Mesendoderm (in vitro differentiated cells): ENCODE measurements at regions not wholly inside any gene's neighbourhood (a gene's known extent, or its start where the extent isn't known, plus 50 kb on each side); places are given as distances from the start of the nearest gene placed in this dataset.

Experiments used
- DNase-seq: peaks from one replicate; pipeline ENCODE4 v3.0.0; 2013
- H2AK5ac ChIP-seq: 2 replicates; pipeline ENCODE4 v1.6.1; 2013; ENCODE audit warnings: low read length, inconsistent platforms
- H2BK120ac ChIP-seq: 2 replicates; pipeline ENCODE4 v1.6.1; 2013; ENCODE audit warnings: low read depth, mild to moderate bottlenecking, low read length, moderate library complexity, mixed read lengths
- H2BK15ac ChIP-seq: replicated peaks from 2 replicates; pipeline ENCODE4 v1.6.1; 2013; ENCODE audit warnings: low read depth, mild to moderate bottlenecking, moderate library complexity
- H2BK5ac ChIP-seq: 2 replicates; pipeline ENCODE4 v1.6.1; 2013; ENCODE audit warnings: low read length, inconsistent platforms
- H3K18ac ChIP-seq: 2 replicates; pipeline ENCODE4 v1.6.1; 2013; ENCODE audit warnings: mild to moderate bottlenecking, low read length, mixed read lengths
- H3K23ac ChIP-seq: one replicate; pipeline ENCODE4 v1.6.1; 2013; ENCODE audit warnings: low read length
- H3K27ac ChIP-seq: 2 replicates; pipeline ENCODE4 v1.5.1; 2013; ENCODE audit warnings: low read depth, mild to moderate bottlenecking, inconsistent platforms, low read length, moderate library complexity
- H3K27me3 ChIP-seq: 2 replicates; pipeline ENCODE4 v1.6.1; 2013; ENCODE audit warnings: low read length, control low read depth, mild to moderate bottlenecking, inconsistent platforms; ENCODE audit not compliant: insufficient read depth, poor library complexity
- H3K36me3 ChIP-seq: 2 replicates; pipeline ENCODE4 v1.6.1; 2013; ENCODE audit warnings: low read length, inconsistent platforms; ENCODE audit not compliant: control insufficient read depth, insufficient read depth
- H3K4ac ChIP-seq: one replicate; pipeline ENCODE4 v1.6.1; 2013; ENCODE audit warnings: low read depth, mild to moderate bottlenecking, low read length, moderate library complexity
- H3K4me1 ChIP-seq: 2 replicates; pipeline ENCODE4 v1.6.1; 2013; ENCODE audit warnings: low read depth, low read length, inconsistent platforms; ENCODE audit not compliant: control insufficient read depth
- H3K4me2 ChIP-seq: 2 replicates; pipeline ENCODE4 v1.6.1; 2013; ENCODE audit warnings: low read length
- H3K4me3 ChIP-seq: 2 replicates; pipeline ENCODE4 v1.5.1; 2013; ENCODE audit warnings: mild to moderate bottlenecking, low read length
- H3K56ac ChIP-seq: one replicate; pipeline ENCODE4 v1.6.1; 2013; ENCODE audit warnings: low read length
- H3K79me1 ChIP-seq: 2 replicates; pipeline ENCODE4 v1.6.1; 2013; ENCODE audit warnings: low read length, inconsistent platforms
- H3K79me2 ChIP-seq: 2 replicates; pipeline ENCODE4 v1.6.1; 2013; ENCODE audit warnings: mild to moderate bottlenecking, low read length; ENCODE audit not compliant: control insufficient read depth, insufficient read depth
- H3K9ac ChIP-seq: 2 replicates; pipeline ENCODE4 v1.6.1; 2013; ENCODE audit warnings: low read length, inconsistent platforms
- H4K5ac ChIP-seq: one replicate; pipeline ENCODE4 v1.6.1; 2013; ENCODE audit warnings: low read length
- H4K8ac ChIP-seq: one replicate; pipeline ENCODE4 v1.6.1; 2013; ENCODE audit warnings: low read depth, mild to moderate bottlenecking, control low read depth, low read length, moderate library complexity
- WGBS: extraction: QIAGEN DNeasy Blood & Tissue Kit; methylation state at CpG from one replicate; pipeline ENCODE4 v1.1.7; 2013; ENCODE audit warnings: low lambda C conversion rate, missing lambda C conversion rate; ENCODE audit not compliant: insufficient coverage; ENCODE audit errors: extremely low coverage; 5-methylcytosine and 5-hydroxymethylcytosine counted together

GRCh38 chr12:78483767-78484315, 380.7 kb upstream of the SYT1 start:
- H2BK5ac ChIP-seq, result no peak overlapping the region
- DNase-seq, result no peak
- H3K79me2 ChIP-seq, result no peaks in the 10 kb centered on the region

GRCh38 chr12:78489990-78490389, 374.6 kb upstream of the SYT1 start:
- no peak overlapping the region for H3K27ac ChIP-seq
- H2AK5ac ChIP-seq, result no peak overlapping the region

More at GRCh38 chr12:78483767-78484315, 380.7 kb upstream of the SYT1 start:
- no peak overlapping the region for H3K4me2 ChIP-seq
- H3K18ac ChIP-seq, result no peak overlapping the region
- no peak overlapping the region for H2AK5ac ChIP-seq
- no peak overlapping the region for H3K27ac ChIP-seq
- no peak overlapping the region for H3K23ac ChIP-seq
- no peak overlapping the region for H3K9ac ChIP-seq
- no peak overlapping the region for H4K5ac ChIP-seq
- no peaks in the 10 kb centered on the region for H3K4me1 ChIP-seq
- H2BK15ac ChIP-seq, result no peak overlapping the region
- no peaks in the 10 kb centered on the region for H3K79me1 ChIP-seq
- no peak overlapping the region for H3K56ac ChIP-seq
- no peak overlapping the region for H2BK120ac ChIP-seq
- H3K27me3 ChIP-seq, result no peaks in the 10 kb centered on the region
- no peak overlapping the region for H3K4ac ChIP-seq
- no CpG with 5 or more reads among the region's 8 CpGs for WGBS
- no peak overlapping the region for H3K4me3 ChIP-seq
- no peaks in the 10 kb centered on the region for H3K36me3 ChIP-seq
- H4K8ac ChIP-seq, result no peak overlapping the region

GRCh38 chr12:78490861-78491260, 373.7 kb upstream of the SYT1 start:
- H3K56ac ChIP-seq, result no peak overlapping the region
- H2BK15ac ChIP-seq, result no peak overlapping the region
- H3K18ac ChIP-seq, result no peak overlapping the region
- H3K23ac ChIP-seq, result no peak overlapping the region
- no peaks in the 10 kb centered on the region for H3K36me3 ChIP-seq
- DNase-seq, result no peak
- WGBS, result no CpG with 5 or more reads among the region's 1 CpG
- H3K4me3 ChIP-seq, result no peak overlapping the region
- H3K27ac ChIP-seq, result no peak overlapping the region
- H3K79me2 ChIP-seq, result no peaks in the 10 kb centered on the region
- H2BK120ac ChIP-seq, result no peak overlapping the region
- H3K9ac ChIP-seq, result no peak overlapping the region
- H3K4me2 ChIP-seq, result no peak overlapping the region
- H4K5ac ChIP-seq, result no peak overlapping the region
- no peak overlapping the region for H2AK5ac ChIP-seq
- no peak overlapping the region for H4K8ac ChIP-seq
- no peak overlapping the region for H3K4ac ChIP-seq
- no peaks in the 10 kb centered on the region for H3K27me3 ChIP-seq
- no peak overlapping the region for H2BK5ac ChIP-seq
- H3K79me1 ChIP-seq, result no peaks in the 10 kb centered on the region
- H3K4me1 ChIP-seq, result no peaks in the 10 kb centered on the region

More at GRCh38 chr12:78489990-78490389, 374.6 kb upstream of the SYT1 start:
- no peak overlapping the region for H3K56ac ChIP-seq
- H3K27me3 ChIP-seq, result no peaks in the 10 kb centered on the region
- H2BK15ac ChIP-seq, result no peak overlapping the region
- no peak overlapping the region for H2BK5ac ChIP-seq
- WGBS, result no CpG with 5 or more reads among the region's 1 CpG
- no peak overlapping the region for H2BK120ac ChIP-seq
- H4K8ac ChIP-seq, result no peak overlapping the region
- H3K9ac ChIP-seq, result no peak overlapping the region
- H3K4me1 ChIP-seq, result no peaks in the 10 kb centered on the region
- H3K23ac ChIP-seq, result no peak overlapping the region
- H4K5ac ChIP-seq, result no peak overlapping the region
- H3K36me3 ChIP-seq, result no peaks in the 10 kb centered on the region
- no peak overlapping the region for H3K4me2 ChIP-seq
- no peaks in the 10 kb centered on the region for H3K79me2 ChIP-seq
- no peak overlapping the region for H3K18ac ChIP-seq
- no peak overlapping the region for H3K4me3 ChIP-seq
- no peak overlapping the region for H3K4ac ChIP-seq
- no peak for DNase-seq
- no peaks in the 10 kb centered on the region for H3K79me1 ChIP-seq

GRCh38 chr12:78494911-78495310, 369.7 kb upstream of the SYT1 start:
- Histone ChIP-seq H3K27me3 (no peaks in the 10 kb centered on the region), H3K18ac (no peak overlapping the region), H3K56ac (no peak overlapping the region), H3K4me1 (no peaks in the 10 kb centered on the region), H3K9ac (no peak overlapping the region), H3K27ac (no peak overlapping the region), H3K79me1 (no peaks in the 10 kb centered on the region), H2BK15ac (no peak overlapping the region), H3K4me2 (no peak overlapping the region), H4K8ac (no peak overlapping the region), H3K4ac (no peak overlapping the region), H3K79me2 (no peaks in the 10 kb centered on the region), H4K5ac (no peak overlapping the region), H2BK120ac (no peak overlapping the region), H2AK5ac (no peak overlapping the region), H3K23ac (no peak overlapping the region), H3K36me3 (no peaks in the 10 kb centered on the region), H2BK5ac (no peak overlapping the region), H3K4me3 (no peak overlapping the region)
- no peak for DNase-seq
- WGBS, result no CpG with 5 or more reads among the region's 1 CpG

GRCh38 chr12:78501825-78502224, 362.7 kb upstream of the SYT1 start:
- Histone ChIP-seq H3K79me1 (no peaks in the 10 kb centered on the region), H3K79me2 (no peaks in the 10 kb centered on the region), H2AK5ac (no peak overlapping the region), H3K27me3 (no peaks in the 10 kb centered on the region), H2BK5ac (no peak overlapping the region), H2BK120ac (no peak overlapping the region), H3K36me3 (no peaks in the 10 kb centered on the region), H4K8ac (no peak overlapping the region), H3K27ac (no peak overlapping the region), H3K18ac (no peak overlapping the region), H2BK15ac (no peak overlapping the region), H4K5ac (no peak overlapping the region), H3K4me2 (no peak overlapping the region), H3K23ac (no peak overlapping the region), H3K4me3 (no peak overlapping the region), H3K9ac (no peak overlapping the region), H3K56ac (no peak overlapping the region), H3K4me1 (no peaks in the 10 kb centered on the region), H3K4ac (no peak overlapping the region)
- no CpG with 5 or more reads among the region's 2 CpGs for WGBS
- DNase-seq, result no peak

GRCh38 chr12:78519422-78519821, 345.2 kb upstream of the SYT1 start:
- H3K23ac ChIP-seq, result no peak overlapping the region
- H3K36me3 ChIP-seq, result no peaks in the 10 kb centered on the region
- H2BK120ac ChIP-seq, result no peak overlapping the region
- no peak for DNase-seq
- no peak overlapping the region for H2AK5ac ChIP-seq
- H3K9ac ChIP-seq, result no peak overlapping the region
- H4K8ac ChIP-seq, result no peak overlapping the region
- H3K18ac ChIP-seq, result no peak overlapping the region
- H3K4ac ChIP-seq, result no peak overlapping the region
- H3K4me3 ChIP-seq, result no peak overlapping the region
- H3K79me1 ChIP-seq, result no peaks in the 10 kb centered on the region
- no peak overlapping the region for H2BK15ac ChIP-seq
- no peak overlapping the region for H3K4me2 ChIP-seq
- no peaks in the 10 kb centered on the region for H3K79me2 ChIP-seq
- no peak overlapping the region for H3K27ac ChIP-seq
- H4K5ac ChIP-seq, result no peak overlapping the region
- no CpG with 5 or more reads among the region's 4 CpGs for WGBS
- no peaks in the 10 kb centered on the region for H3K27me3 ChIP-seq
- H3K56ac ChIP-seq, result no peak overlapping the region
- H2BK5ac ChIP-seq, result no peak overlapping the region
- no peaks in the 10 kb centered on the region for H3K4me1 ChIP-seq
